ENCODE measurements at regions not wholly inside any gene's neighbourhood (a gene's known extent, or its start where the extent isn't known, plus 50 kb on each side); places are given as distances from the start of the nearest gene placed in this dataset.
A peak's percentile ranks its signal among the peaks of the same experiment; 100 is the strongest.

GRCh38 chr13:54486421-54487166 is 1458.0 kb downstream of the OLFM4 start:
- H2AK5ac ChIP-seq (ENCODE audit: low read length), result no peak overlapping the region
- H3K18ac ChIP-seq (ENCODE audit: low read length), result no peak overlapping the region
- no peak overlapping the region for H4K8ac ChIP-seq (ENCODE audit: low read depth, low read length)

GRCh38 chr13:54489359-54489758 is 1460.7 kb downstream of the OLFM4 start:
- no peak overlapping the region for H3K18ac ChIP-seq (ENCODE audit: low read length)
- no peak overlapping the region for H3K4me3 ChIP-seq (ENCODE audit: low read depth, low read length)
- no peak overlapping the region for H4K8ac ChIP-seq (ENCODE audit: low read depth, low read length)
- H2BK12ac ChIP-seq (ENCODE audit: low read length), result no peak overlapping the region
- no peaks in the 10 kb centered on the region for H3K79me2 ChIP-seq (ENCODE audit: control insufficient read depth, insufficient read depth, low read length, poor library complexity)
- no peak overlapping the region for H2BK120ac ChIP-seq (ENCODE audit: insufficient read depth, low read length, poor library complexity)
- no peak overlapping the region for H3K27ac ChIP-seq (ENCODE audit: low read depth, low read length)
- no peak overlapping the region for H3K14ac ChIP-seq (ENCODE audit: low read length)
- no peak for DNase-seq
- no peak overlapping the region for H3K4ac ChIP-seq (ENCODE audit: low read depth, low read length)
- H3K4me1 ChIP-seq (ENCODE audit: control insufficient read depth in 1 of 2, insufficient read depth in 2 of 2, low read length in 2 of 2), result no peaks in the 10 kb centered on the region
- no peak overlapping the region for H2AFZ ChIP-seq (ENCODE audit: insufficient read depth, low read length, poor library complexity)
- H3K9me3 ChIP-seq (ENCODE audit: insufficient read depth, low read depth, low read length), result no peaks in the 10 kb centered on the region
- H2BK5ac ChIP-seq (ENCODE audit: low read depth, low read length, poor library complexity), result no peak overlapping the region
- no peak overlapping the region for H4K91ac ChIP-seq (ENCODE audit: low read depth, low read length)
- no peak overlapping the region for H3K9ac ChIP-seq (ENCODE audit: low read length)
- no CpG with 5 or more reads among the region's 1 CpG for WGBS (ENCODE audit: extremely low coverage, insufficient coverage, insufficient read length)
- H3K36me3 ChIP-seq (ENCODE audit: control insufficient read depth in 1 of 2, insufficient read depth in 2 of 2, low read length in 2 of 2), result no peaks in the 10 kb centered on the region
- no peak overlapping the region for H2AK5ac ChIP-seq (ENCODE audit: low read length)
- H3K23ac ChIP-seq (ENCODE audit: low read length), result no peak overlapping the region
- no peak overlapping the region for H3K4me2 ChIP-seq (ENCODE audit: low read length)
- H3K79me1 ChIP-seq (ENCODE audit: low read length), result no peaks in the 10 kb centered on the region
- no peaks in the 10 kb centered on the region for H3K27me3 ChIP-seq (ENCODE audit: insufficient read depth, low read length)
- H4K12ac ChIP-seq (ENCODE audit: low read depth, low read length), result no peak overlapping the region

More at GRCh38 chr13:54486421-54487166, 1458.0 kb downstream of the OLFM4 start:
- no peaks in the 10 kb centered on the region for H3K79me2 ChIP-seq (ENCODE audit: control insufficient read depth, insufficient read depth, low read length, poor library complexity)
- no peak overlapping the region for H2BK5ac ChIP-seq (ENCODE audit: low read depth, low read length, poor library complexity)
- H4K12ac ChIP-seq (ENCODE audit: low read depth, low read length), result no peak overlapping the region
- H3K9ac ChIP-seq (ENCODE audit: low read length), result no peak overlapping the region
- no peaks in the 10 kb centered on the region for H3K9me3 ChIP-seq (ENCODE audit: insufficient read depth, low read depth, low read length)
- no peak overlapping the region for H3K4me2 ChIP-seq (ENCODE audit: low read length)
- H2AFZ ChIP-seq (ENCODE audit: insufficient read depth, low read length, poor library complexity), result peak overlapping the region; percentile 47
- no peak overlapping the region for H3K14ac ChIP-seq (ENCODE audit: low read length)
- H3K36me3 ChIP-seq (ENCODE audit: control insufficient read depth in 1 of 2, insufficient read depth in 2 of 2, low read length in 2 of 2), result no peaks in the 10 kb centered on the region
- DNase-seq, result no peak
- no peak overlapping the region for H3K4me3 ChIP-seq (ENCODE audit: low read depth, low read length)
- no peak overlapping the region for H3K27ac ChIP-seq (ENCODE audit: low read depth, low read length)
- H3K4ac ChIP-seq (ENCODE audit: low read depth, low read length), result no peak overlapping the region
- no peak overlapping the region for H2BK120ac ChIP-seq (ENCODE audit: insufficient read depth, low read length, poor library complexity)
- H3K23ac ChIP-seq (ENCODE audit: low read length), result no peak overlapping the region
- no peak overlapping the region for H2BK12ac ChIP-seq (ENCODE audit: low read length)
- WGBS (ENCODE audit: extremely low coverage, insufficient coverage, insufficient read length), result no CpG with 5 or more reads among the region's 7 CpGs
- H3K4me1 ChIP-seq (ENCODE audit: control insufficient read depth in 1 of 2, insufficient read depth in 2 of 2, low read length in 2 of 2), result no peaks in the 10 kb centered on the region
- H3K79me1 ChIP-seq (ENCODE audit: low read length), result no peaks in the 10 kb centered on the region
- no peak overlapping the region for H4K91ac ChIP-seq (ENCODE audit: low read depth, low read length)
- no peaks in the 10 kb centered on the region for H3K27me3 ChIP-seq (ENCODE audit: insufficient read depth, low read length)

DNA sequence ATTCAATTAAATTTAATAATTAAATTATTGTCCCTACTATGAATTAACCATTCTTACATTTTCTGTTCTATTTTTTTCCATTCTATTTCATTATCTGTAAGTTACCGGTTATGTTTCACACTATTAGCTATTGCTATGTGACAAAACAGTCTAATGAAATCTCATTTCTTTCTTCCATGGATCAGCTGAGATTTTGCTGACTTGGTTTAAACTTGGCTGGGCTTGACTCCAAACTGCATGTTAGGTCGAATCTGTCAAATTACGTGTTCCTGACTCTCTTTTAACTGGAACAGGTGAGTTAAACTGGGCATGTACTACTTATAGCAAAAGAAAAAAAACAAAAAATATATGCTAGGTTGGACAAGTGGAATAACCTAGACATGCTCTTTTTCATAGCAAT is 1464.4 kb downstream of the OLFM4 start:
- Histone ChIP-seq H4K8ac (ENCODE audit: low read depth, low read length) (no peak overlapping the region), H2BK12ac (ENCODE audit: low read length) (no peak overlapping the region), H3K4me1 (ENCODE audit: control insufficient read depth in 1 of 2, insufficient read depth in 2 of 2, low read length in 2 of 2) (no peaks in the 10 kb centered on the region), H2BK5ac (ENCODE audit: low read depth, low read length, poor library complexity) (no peak overlapping the region), H4K91ac (ENCODE audit: low read depth, low read length) (no peak overlapping the region), H2AFZ (ENCODE audit: insufficient read depth, low read length, poor library complexity) (no peak overlapping the region), H3K9ac (ENCODE audit: low read length) (no peak overlapping the region), H3K27ac (ENCODE audit: low read depth, low read length) (no peak overlapping the region), H3K79me2 (ENCODE audit: control insufficient read depth, insufficient read depth, low read length, poor library complexity) (no peaks in the 10 kb centered on the region), H3K4me2 (ENCODE audit: low read length) (no peak overlapping the region), H4K12ac (ENCODE audit: low read depth, low read length) (no peak overlapping the region), H3K14ac (ENCODE audit: low read length) (no peak overlapping the region), H3K4me3 (ENCODE audit: low read depth, low read length) (no peak overlapping the region), H3K23ac (ENCODE audit: low read length) (no peak overlapping the region), H2AK5ac (ENCODE audit: low read length) (no peak overlapping the region), H3K9me3 (ENCODE audit: insufficient read depth, low read depth, low read length) (no peaks in the 10 kb centered on the region), H3K36me3 (ENCODE audit: control insufficient read depth in 1 of 2, insufficient read depth in 2 of 2, low read length in 2 of 2) (no peaks in the 10 kb centered on the region), H3K27me3 (ENCODE audit: insufficient read depth, low read length) (no peaks in the 10 kb centered on the region), H3K4ac (ENCODE audit: low read depth, low read length) (no peak overlapping the region), H3K79me1 (ENCODE audit: low read length) (no peaks in the 10 kb centered on the region), H2BK120ac (ENCODE audit: insufficient read depth, low read length, poor library complexity) (no peak overlapping the region), H3K18ac (ENCODE audit: low read length) (no peak overlapping the region)
- no CpG with 5 or more reads among the region's 3 CpGs for WGBS (ENCODE audit: extremely low coverage, insufficient coverage, insufficient read length)
- no peak for DNase-seq

DNA sequence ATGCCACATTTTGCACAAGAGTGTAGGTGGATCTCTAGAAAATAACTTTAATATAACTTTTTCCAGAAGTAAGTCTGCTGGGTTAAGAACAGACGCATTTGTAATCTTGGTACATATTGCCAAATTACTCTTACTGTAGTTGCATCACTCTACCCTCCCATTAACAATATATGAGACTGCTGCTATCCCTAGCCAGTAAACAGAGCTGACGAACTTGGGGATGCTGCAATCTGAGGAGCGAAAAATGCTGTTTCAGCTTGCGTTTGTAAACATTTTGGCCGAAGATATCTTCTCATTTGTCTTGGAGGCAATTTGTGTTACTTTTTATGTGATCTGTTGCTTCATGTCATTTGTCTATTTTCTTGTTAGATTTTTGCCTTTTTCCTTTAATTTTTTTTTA is 1482.8 kb downstream of the OLFM4 start:
- Histone ChIP-seq H2BK5ac (ENCODE audit: low read depth, low read length, poor library complexity) (no peak overlapping the region), H2BK120ac (ENCODE audit: insufficient read depth, low read length, poor library complexity) (no peak overlapping the region), H4K12ac (ENCODE audit: low read depth, low read length) (no peak overlapping the region), H2AFZ (ENCODE audit: insufficient read depth, low read length, poor library complexity) (no peak overlapping the region), H4K91ac (ENCODE audit: low read depth, low read length) (no peak overlapping the region), H3K27me3 (ENCODE audit: insufficient read depth, low read length) (no peaks in the 10 kb centered on the region), H3K4ac (ENCODE audit: low read depth, low read length) (no peak overlapping the region), H3K23ac (ENCODE audit: low read length) (no peak overlapping the region), H3K79me1 (ENCODE audit: low read length) (no peaks in the 10 kb centered on the region), H2BK12ac (ENCODE audit: low read length) (no peak overlapping the region), H3K18ac (ENCODE audit: low read length) (no peak overlapping the region), H2AK5ac (ENCODE audit: low read length) (no peak overlapping the region), H3K36me3 (ENCODE audit: control insufficient read depth in 1 of 2, insufficient read depth in 2 of 2, low read length in 2 of 2) (no peaks in the 10 kb centered on the region), H3K4me1 (ENCODE audit: control insufficient read depth in 1 of 2, insufficient read depth in 2 of 2, low read length in 2 of 2) (no peaks in the 10 kb centered on the region), H3K9me3 (ENCODE audit: insufficient read depth, low read depth, low read length) (no peaks in the 10 kb centered on the region), H3K14ac (ENCODE audit: low read length) (no peak overlapping the region), H3K79me2 (ENCODE audit: control insufficient read depth, insufficient read depth, low read length, poor library complexity) (no peaks in the 10 kb centered on the region), H3K9ac (ENCODE audit: low read length) (no peak overlapping the region), H3K4me2 (ENCODE audit: low read length) (no peak overlapping the region), H3K4me3 (ENCODE audit: low read depth, low read length) (no peak overlapping the region), H4K8ac (ENCODE audit: low read depth, low read length) (no peak overlapping the region), H3K27ac (ENCODE audit: low read depth, low read length) (no peak overlapping the region)
- no CpG with 5 or more reads among the region's 5 CpGs for WGBS (ENCODE audit: extremely low coverage, insufficient coverage, insufficient read length)
- no peak for DNase-seq
